ENCODE measurements at regions not wholly inside any gene's neighbourhood (a gene's known extent, or its start where the extent isn't known, plus 50 kb on each side); places are given as distances from the start of the nearest gene placed in this dataset.

DNA sequence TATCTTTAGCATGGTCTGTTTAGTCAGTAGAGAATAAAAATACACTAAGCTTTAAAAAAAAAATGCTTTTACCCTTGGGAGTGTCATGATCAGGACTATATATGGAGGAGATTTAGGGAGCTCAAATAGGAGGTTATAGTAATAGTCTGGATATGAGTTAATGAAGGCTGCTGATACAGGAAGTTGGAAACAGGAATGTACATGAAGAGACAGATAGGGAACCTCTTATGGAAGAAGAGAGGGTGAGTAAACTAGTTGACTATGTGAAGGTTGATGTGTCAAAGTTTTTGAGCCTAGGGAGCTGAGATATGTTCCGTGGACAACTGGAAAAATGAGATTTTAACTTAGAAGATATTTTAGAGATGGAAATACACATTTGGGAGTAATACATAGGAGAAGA, 472.0 kb upstream of the FZD8 start:
- Histone ChIP-seq H3K9me3 (replicated peaks in 1 of 2; ENCODE audit: control insufficient read depth in 1 of 2, insufficient read depth in 1 of 2, low read length in 2 of 2) (no peaks in the 10 kb centered on the region), H3K27me3 (ENCODE audit: control insufficient read depth in 2 of 2, insufficient read depth in 2 of 2, low read length in 2 of 2) (no peaks in the 10 kb centered on the region), H3K27ac (ENCODE audit: low read depth in 1 of 2, low read length in 2 of 2) (no peak overlapping the region), H2AFZ (ENCODE audit: insufficient read depth, low read depth, low read length, poor library complexity, severe bottlenecking) (no peak overlapping the region), H3K4me3 (replicated peaks in 1 of 3; ENCODE audit: low read depth in 2 of 3, low read length in 3 of 3) (no peak overlapping the region), H3K36me3 (replicated peaks in 1 of 2; ENCODE audit: control insufficient read depth in 1 of 2, insufficient read depth in 2 of 2, low read length in 2 of 2) (no peaks in the 10 kb centered on the region), H3K4me1 (ENCODE audit: control insufficient read depth in 1 of 2, insufficient read depth in 2 of 2, low read length in 2 of 2) (no peaks in the 10 kb centered on the region), H3K4me2 (replicated peaks; ENCODE audit: extremely low read depth, low read length, poor library complexity, severe bottlenecking) (no peak overlapping the region), H3K9ac (ENCODE audit: insufficient read depth, low read length, poor library complexity, severe bottlenecking) (no peak overlapping the region), H4K20me1 (ENCODE audit: insufficient read depth, low read length) (no peaks in the 10 kb centered on the region), H3K79me2 (ENCODE audit: insufficient read depth, low read length) (no peaks in the 10 kb centered on the region)
- Mint-ChIP-seq H3K9me3 (peaks cover 0 to 9% (median 3%) of the 10 kb centered on the region in 7 donors), H3K36me3 (no peaks in the 10 kb centered on the region), H3K27me3 (ENCODE audit: low read depth in 3 of 3) (no peaks in the 10 kb centered on the region), H3K4me3 (no peak overlapping the region), H3K27ac (no peak overlapping the region), H3K4me1 (no peaks in the 10 kb centered on the region)
- intact Hi-C loops (cut with micrococcal nuclease) = no loop called here
- WGBS (ENCODE audit: insufficient coverage) = 73% methylated on average over 1 of the region's 1 CpG
- TF ChIP-seq CTCF (IDR thresholded peaks at IDR 0.05) = no peak
- no peak for DNase-seq

GRCh38 chr10:36111676-36112075, 469.6 kb upstream of the FZD8 start:
- no peaks in the 10 kb centered on the region for H4K20me1 ChIP-seq (ENCODE audit: insufficient read depth, low read length)
- H3K27ac ChIP-seq (ENCODE audit: low read depth in 1 of 2, low read length in 2 of 2) = no peak overlapping the region
- H3K27ac Mint-ChIP-seq = no peak overlapping the region
- no peak overlapping the region for H2AFZ ChIP-seq (ENCODE audit: insufficient read depth, low read depth, low read length, poor library complexity, severe bottlenecking)
- no peaks in the 10 kb centered on the region for H3K9me3 ChIP-seq (replicated peaks in 1 of 2; ENCODE audit: control insufficient read depth in 1 of 2, insufficient read depth in 1 of 2, low read length in 2 of 2)
- no peaks in the 10 kb centered on the region for H3K4me1 Mint-ChIP-seq
- TF ChIP-seq CTCF (IDR thresholded peaks at IDR 0.05) = no peak
- peaks cover 0 to 7% (median 2%) of the 10 kb centered on the region in 7 donors for H3K9me3 Mint-ChIP-seq
- no peaks in the 10 kb centered on the region for H3K79me2 ChIP-seq (ENCODE audit: insufficient read depth, low read length)
- no peaks in the 10 kb centered on the region for H3K27me3 ChIP-seq (ENCODE audit: control insufficient read depth in 2 of 2, insufficient read depth in 2 of 2, low read length in 2 of 2)
- H3K4me2 ChIP-seq (replicated peaks; ENCODE audit: extremely low read depth, low read length, poor library complexity, severe bottlenecking) = no peak overlapping the region
- DNase-seq = no peak
- intact Hi-C loops (cut with micrococcal nuclease) = no loop called here
- no peaks in the 10 kb centered on the region for H3K4me1 ChIP-seq (ENCODE audit: control insufficient read depth in 1 of 2, insufficient read depth in 2 of 2, low read length in 2 of 2)
- no peaks in the 10 kb centered on the region for H3K27me3 Mint-ChIP-seq (ENCODE audit: low read depth in 3 of 3)
- H3K4me3 Mint-ChIP-seq = no peak overlapping the region
- H3K36me3 ChIP-seq (replicated peaks in 1 of 2; ENCODE audit: control insufficient read depth in 1 of 2, insufficient read depth in 2 of 2, low read length in 2 of 2) = no peaks in the 10 kb centered on the region
- no CpG with 5 or more reads among the region's 2 CpGs for whole genome bisulfite sequencing (ENCODE audit: insufficient coverage)
- no peak overlapping the region for H3K9ac ChIP-seq (ENCODE audit: insufficient read depth, low read length, poor library complexity, severe bottlenecking)
- H3K36me3 Mint-ChIP-seq = no peaks in the 10 kb centered on the region
- no peak overlapping the region for H3K4me3 ChIP-seq (replicated peaks in 1 of 3; ENCODE audit: low read depth in 2 of 3, low read length in 3 of 3)
